Activated naive CD4-positive, alpha-beta T cell treated with anti-CD3 and anti-CD28 coated beads for 36 hours (primary cell): ENCODE measurements at regions not wholly inside any gene's neighbourhood (a gene's known extent, or its start where the extent isn't known, plus 50 kb on each side); places are given as distances from the start of the nearest gene placed in this dataset.

ENCODE experiments used
- CTCF ChIA-PET: fragments of 350-600 bp; sonication (Branson Sonifier 250); formaldehyde crosslinking; loops from one replicate; lab custom pipeline; 2021; ENCODE audit warnings: antibody characterized with exemption; lab: Charles Lee
- DNase-seq: peaks from one replicate; pipeline ENCODE4 v3.0.0-alpha.2; 2020
- H3K27ac Mint-ChIP-seq: one replicate; pipeline ENCODE4 v1.8.0; 2021; ENCODE audit warnings: mild to moderate bottlenecking, mixed read lengths
- H3K27me3 Mint-ChIP-seq: one replicate; pipeline ENCODE4 v1.8.0; 2021; ENCODE audit warnings: low read depth, mixed read lengths
- H3K36me3 Mint-ChIP-seq: one replicate; pipeline ENCODE4 v1.8.0; 2021; ENCODE audit warnings: low read depth, mixed read lengths
- H3K4me1 Mint-ChIP-seq: one replicate; pipeline ENCODE4 v1.8.0; 2021; ENCODE audit warnings: low read depth, mixed read lengths
- H3K4me3 Mint-ChIP-seq: one replicate; pipeline ENCODE4 v1.8.0; 2021; ENCODE audit warnings: mild to moderate bottlenecking, moderate library complexity, mixed read lengths
- H3K9me3 Mint-ChIP-seq: one replicate; pipeline ENCODE4 v1.8.0; 2021; ENCODE audit warnings: mixed read lengths
- intact Hi-C: fragments of 100-400 bp; cut with micrococcal nuclease; formaldehyde crosslinking; loops from one replicate; pipeline ENCODE4 v1.15.1; 2023

- peaks cover 14% of the 10 kb centered on the region for H3K27me3 Mint-ChIP-seq
- no peaks in the 10 kb centered on the region for H3K4me1 Mint-ChIP-seq
- no peaks in the 10 kb centered on the region for H3K9me3 Mint-ChIP-seq
- CTCF ChIA-PET, result no interaction called here
- no peak overlapping the region for H3K27ac Mint-ChIP-seq
- no peak overlapping the region for H3K4me3 Mint-ChIP-seq
- intact Hi-C loops, result no loop called here
- no peak for DNase-seq
- no peaks in the 10 kb centered on the region for H3K36me3 Mint-ChIP-seq
Observed at GRCh38 chr4:100130964-100131363, 59.3 kb downstream of the DDIT4L start.

GRCh38 chr4:100130491-100130890, 59.8 kb downstream of the DDIT4L start:
- CTCF ChIA-PET, result no interaction called here
- peaks cover 14% of the 10 kb centered on the region for H3K27me3 Mint-ChIP-seq
- H3K4me1 Mint-ChIP-seq, result no peaks in the 10 kb centered on the region
- DNase-seq, result no peak
- H3K4me3 Mint-ChIP-seq, result no peak overlapping the region
- intact Hi-C loops, result no loop called here
- H3K27ac Mint-ChIP-seq, result no peak overlapping the region
- no peaks in the 10 kb centered on the region for H3K36me3 Mint-ChIP-seq
- H3K9me3 Mint-ChIP-seq, result no peaks in the 10 kb centered on the region

GRCh38 chr4:100129774-100130173, 60.5 kb downstream of the DDIT4L start:
- no peaks in the 10 kb centered on the region for H3K4me1 Mint-ChIP-seq
- H3K9me3 Mint-ChIP-seq, result peaks cover 3% of the 10 kb centered on the region
- H3K36me3 Mint-ChIP-seq, result no peaks in the 10 kb centered on the region
- intact Hi-C loops, result no loop called here
- CTCF ChIA-PET, result no interaction called here
- H3K27me3 Mint-ChIP-seq, result peaks cover 14% of the 10 kb centered on the region
- DNase-seq, result no peak
- no peak overlapping the region for H3K27ac Mint-ChIP-seq
- no peak overlapping the region for H3K4me3 Mint-ChIP-seq

- CTCF ChIA-PET, result interaction anchor here (0.7 kb wide), 1 partner anchor 165 kb away, joined by 3 read pairs; no protein-coding TSS in a partner anchor
- no peaks in the 10 kb centered on the region for H3K36me3 Mint-ChIP-seq
Observed at GRCh38 chr4:100128338-100128737, 61.9 kb downstream of the DDIT4L start.

DNA sequence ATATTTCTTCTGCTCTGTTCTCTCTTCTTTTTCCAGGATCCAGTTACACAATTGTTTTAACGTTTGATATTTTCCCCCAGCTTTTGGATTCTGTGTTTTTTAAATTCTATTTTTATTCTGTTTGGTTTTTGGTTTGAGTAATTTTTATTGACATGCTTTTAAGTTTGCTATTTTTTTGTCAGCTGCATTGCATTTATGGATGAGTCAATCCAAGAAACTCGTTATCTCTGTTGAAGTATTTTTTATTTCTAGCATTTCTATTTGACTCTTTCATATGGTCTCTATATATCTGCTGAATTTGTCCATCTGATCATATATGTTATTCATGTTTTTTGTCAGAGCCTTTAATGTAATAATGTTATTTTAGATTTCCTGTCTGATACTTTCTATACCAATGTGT, 65.6 kb downstream of the DDIT4L start:
- CTCF ChIA-PET, result no interaction called here
- no peak overlapping the region for H3K4me3 Mint-ChIP-seq
- no peaks in the 10 kb centered on the region for H3K4me1 Mint-ChIP-seq
- intact Hi-C loops, result no loop called here
- H3K36me3 Mint-ChIP-seq, result no peaks in the 10 kb centered on the region
- peaks cover 4% of the 10 kb centered on the region for H3K9me3 Mint-ChIP-seq
- DNase-seq, result no peak
- H3K27ac Mint-ChIP-seq, result no peak overlapping the region
- peaks cover 19% of the 10 kb centered on the region for H3K27me3 Mint-ChIP-seq

More at GRCh38 chr4:100128338-100128737, 61.9 kb downstream of the DDIT4L start:
- H3K9me3 Mint-ChIP-seq, result peaks cover 4% of the 10 kb centered on the region
- H3K4me1 Mint-ChIP-seq, result no peaks in the 10 kb centered on the region
- DNase-seq, result no peak
- H3K4me3 Mint-ChIP-seq, result no peak overlapping the region
- intact Hi-C loops, result no loop called here
- peaks cover 15% of the 10 kb centered on the region for H3K27me3 Mint-ChIP-seq
- H3K27ac Mint-ChIP-seq, result no peak overlapping the region

GRCh38 chr4:100118181-100118580, 72.1 kb downstream of the DDIT4L start:
- Mint-ChIP-seq H3K36me3 (no peaks in the 10 kb centered on the region), H3K4me3 (no peak overlapping the region), H3K9me3 (no peaks in the 10 kb centered on the region), H3K4me1 (no peaks in the 10 kb centered on the region), H3K27me3 (peaks cover 7% of the 10 kb centered on the region), H3K27ac (no peak overlapping the region)
- intact Hi-C loops, result no loop called here
- CTCF ChIA-PET, result interaction anchor here (1.0 kb wide), 1 partner anchor 25 kb away, joined by 3 read pairs; no protein-coding TSS in a partner anchor
- no peak for DNase-seq

GRCh38 chr4:100117750-100118149, 72.5 kb downstream of the DDIT4L start:
- intact Hi-C loops, result no loop called here
- H3K4me3 Mint-ChIP-seq, result no peak overlapping the region

GRCh38 chr4:100114909-100115308, 75.4 kb downstream of the DDIT4L start:
- Mint-ChIP-seq H3K27ac (no peak overlapping the region), H3K4me1 (no peaks in the 10 kb centered on the region), H3K4me3 (no peak overlapping the region), H3K27me3 (peaks cover 1% of the 10 kb centered on the region), H3K36me3 (no peaks in the 10 kb centered on the region), H3K9me3 (no peaks in the 10 kb centered on the region)
- CTCF ChIA-PET, result interaction anchor here (1.3 kb wide), 1 partner anchor 21 kb away, joined by 3 read pairs; no protein-coding TSS in a partner anchor
- no peak for DNase-seq
- intact Hi-C loops, result no loop called here

More at GRCh38 chr4:100117750-100118149, 72.5 kb downstream of the DDIT4L start:
- Mint-ChIP-seq H3K36me3 (no peaks in the 10 kb centered on the region), H3K9me3 (no peaks in the 10 kb centered on the region), H3K27me3 (peaks cover 7% of the 10 kb centered on the region), H3K27ac (no peak overlapping the region), H3K4me1 (no peaks in the 10 kb centered on the region)
- DNase-seq, result no peak
- CTCF ChIA-PET, result interaction anchor here (1.0 kb wide), 1 partner anchor 24 kb away, joined by 3 read pairs; no protein-coding TSS in a partner anchor

GRCh38 chr4:100113732-100114131, 76.5 kb downstream of the DDIT4L start:
- CTCF ChIA-PET, result interaction anchor here (0.8 to 1.6 kb wide), 2 partner anchors 17 to 57 kb away, joined by 4 to 7 read pairs; no protein-coding TSS in a partner anchor
- Mint-ChIP-seq H3K4me1 (no peaks in the 10 kb centered on the region), H3K9me3 (no peaks in the 10 kb centered on the region), H3K36me3 (no peaks in the 10 kb centered on the region), H3K27ac (no peak overlapping the region), H3K27me3 (no peaks in the 10 kb centered on the region), H3K4me3 (no peak overlapping the region)
- intact Hi-C loops, result no loop called here
- no peak for DNase-seq

DNA sequence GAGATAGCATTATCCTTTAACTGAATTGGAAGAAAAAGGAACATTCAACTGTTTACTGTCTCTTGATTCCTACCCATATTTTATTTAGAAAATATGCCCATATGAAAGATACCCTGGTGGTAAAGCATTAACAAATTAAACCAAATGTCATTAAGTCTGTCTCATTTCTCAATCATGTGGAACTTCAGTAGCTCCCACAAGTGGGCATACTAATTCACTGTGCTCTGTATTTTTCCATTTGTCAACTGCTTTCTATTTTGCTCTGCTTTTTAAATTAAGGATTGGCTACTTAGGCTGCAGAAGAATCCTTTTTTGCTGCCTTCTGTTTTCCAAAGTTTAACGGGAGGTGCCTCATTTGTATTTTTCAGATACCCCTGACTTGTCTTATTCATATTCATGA, 77.2 kb downstream of the DDIT4L start:
- Mint-ChIP-seq H3K27me3 (peaks cover 2% of the 10 kb centered on the region), H3K4me1 (no peaks in the 10 kb centered on the region), H3K9me3 (no peaks in the 10 kb centered on the region), H3K36me3 (no peaks in the 10 kb centered on the region), H3K4me3 (no peak overlapping the region), H3K27ac (no peak overlapping the region)
- CTCF ChIA-PET, result interaction anchor here (1.6 kb wide), 1 partner anchor 16 kb away, joined by 7 read pairs; no protein-coding TSS in a partner anchor
- intact Hi-C loops, result no loop called here
- no peak for DNase-seq

GRCh38 chr4:100109921-100110320, 80.3 kb downstream of the DDIT4L start:
- Mint-ChIP-seq H3K36me3 (no peaks in the 10 kb centered on the region), H3K27me3 (peaks cover 2% of the 10 kb centered on the region), H3K9me3 (no peaks in the 10 kb centered on the region), H3K4me3 (no peak overlapping the region), H3K27ac (no peak overlapping the region), H3K4me1 (peaks cover 9% of the 10 kb centered on the region)
- intact Hi-C loops, result no loop called here
- no peak for DNase-seq
- CTCF ChIA-PET, result no interaction called here

DNA sequence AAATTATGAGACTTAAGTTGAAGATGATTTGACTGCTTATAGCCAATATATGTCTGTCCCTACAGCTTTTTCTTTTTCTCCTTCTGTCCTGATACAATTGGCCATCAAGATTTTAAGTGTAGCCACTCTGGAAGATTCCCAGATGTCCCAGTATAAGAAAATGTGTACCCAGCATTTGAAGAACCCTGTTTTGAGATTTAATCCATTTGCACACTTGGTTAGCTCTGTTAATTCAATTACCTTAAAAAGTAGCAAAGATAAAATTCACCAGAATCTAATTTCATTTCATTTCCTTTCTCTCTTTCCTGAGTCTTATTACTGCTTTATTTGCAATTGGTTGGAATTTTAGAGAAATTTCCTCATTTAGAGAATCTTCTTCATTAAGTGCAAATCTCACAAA, 81.4 kb downstream of the DDIT4L start:
- Mint-ChIP-seq H3K27ac (no peak overlapping the region), H3K36me3 (no peaks in the 10 kb centered on the region), H3K4me3 (no peak overlapping the region), H3K4me1 (peaks cover 14% of the 10 kb centered on the region), H3K9me3 (no peaks in the 10 kb centered on the region), H3K27me3 (peaks cover 2% of the 10 kb centered on the region)
- no peak for DNase-seq
- intact Hi-C loops, result no loop called here
- CTCF ChIA-PET, result no interaction called here

DNA sequence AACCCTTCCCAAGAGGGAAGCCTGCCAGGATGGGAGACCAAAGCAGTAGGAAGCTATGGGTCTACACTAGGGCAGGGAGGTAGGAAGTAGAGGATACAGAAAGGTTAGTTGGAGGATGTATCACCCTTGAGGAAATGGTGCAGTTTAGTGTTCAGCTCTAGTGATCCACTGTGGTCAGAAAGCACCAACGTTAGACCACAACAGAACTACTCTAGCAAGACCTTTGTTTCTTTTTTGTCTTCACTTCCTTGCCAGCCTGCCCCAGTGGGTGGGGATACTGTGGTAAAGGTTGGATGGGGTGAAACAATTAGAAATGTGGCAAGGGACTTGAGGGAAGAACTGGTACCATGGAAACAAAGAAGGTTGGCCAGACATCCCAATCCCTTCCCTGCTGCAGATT, 83.3 kb downstream of the DDIT4L start:
- Mint-ChIP-seq H3K27ac (no peak overlapping the region), H3K4me3 (no peak overlapping the region), H3K9me3 (no peaks in the 10 kb centered on the region), H3K27me3 (peaks cover 2% of the 10 kb centered on the region), H3K36me3 (no peaks in the 10 kb centered on the region), H3K4me1 (peaks cover 14% of the 10 kb centered on the region)
- no peak for DNase-seq
- intact Hi-C loops, result no loop called here
- CTCF ChIA-PET, result interaction anchor here (1.3 to 1.7 kb wide), 2 partner anchors 11 to 14 kb away, joined by 6 to 8 read pairs; no protein-coding TSS in a partner anchor
